Activated T-cell treated with anti-CD3 and anti-CD28 coated beads for 48 hours (primary cell): ENCODE measurements at regions not wholly inside any gene's neighbourhood (a gene's known extent, or its start where the extent isn't known, plus 50 kb on each side); places are given as distances from the start of the nearest gene placed in this dataset.
"Not testable (repeated sequence)": the region's sequence is repeated elsewhere in the genome, so short reads cannot be mapped to it uniquely, and the experiment has no call there.

Source experiments
- DNase-seq: peaks from one replicate; pipeline ENCODE4 v3.0.0-alpha.2; 2020; ENCODE audit warnings: low read depth

GRCh38 chr2:145782607-145783006 is 1262.7 kb upstream of the ZEB2 start:
- DNase-seq: not testable (repeated sequence)

GRCh38 chr2:145777914-145778313 is 1258.0 kb upstream of the ZEB2 start:
- no peak for DNase-seq

DNA sequence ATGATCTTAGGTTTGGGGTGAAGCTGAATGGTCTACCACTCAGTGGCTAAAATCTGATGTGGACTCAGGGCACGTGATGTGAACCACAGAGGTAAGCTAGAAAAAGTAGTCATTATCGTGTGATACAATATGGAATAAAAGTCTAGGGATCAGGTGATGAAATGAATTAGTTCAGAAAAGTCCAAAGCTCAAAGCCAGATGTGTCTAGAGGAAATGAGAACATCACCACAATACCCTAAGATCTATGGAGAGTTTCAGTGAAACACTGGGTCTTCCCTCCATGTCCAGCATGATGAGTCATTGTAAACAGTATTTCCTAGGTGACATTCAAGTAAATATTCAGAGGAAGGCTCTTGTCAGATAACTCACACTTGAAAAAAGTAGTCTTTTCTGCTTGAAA is 1257.4 kb upstream of the ZEB2 start:
- no peak for DNase-seq

DNA sequence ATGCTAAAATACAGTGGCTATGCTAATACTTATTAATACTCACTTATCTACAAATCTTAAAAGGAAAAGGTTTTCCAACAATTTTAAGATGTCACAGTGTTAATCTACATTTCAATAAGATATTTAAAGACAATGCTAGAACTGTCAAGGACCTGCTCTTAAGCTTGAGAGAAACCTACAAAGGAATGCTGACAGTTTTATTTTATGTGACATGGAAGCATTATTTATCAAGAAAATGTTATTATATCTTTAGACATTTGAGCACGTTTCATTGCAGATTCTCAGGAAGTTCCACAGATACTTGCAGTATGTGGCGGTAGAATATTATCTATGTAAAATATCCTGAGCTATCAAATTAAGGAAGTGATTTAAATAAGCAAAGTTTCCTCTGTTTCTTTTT is 1255.7 kb upstream of the ZEB2 start:
- DNase-seq: no peak

DNA sequence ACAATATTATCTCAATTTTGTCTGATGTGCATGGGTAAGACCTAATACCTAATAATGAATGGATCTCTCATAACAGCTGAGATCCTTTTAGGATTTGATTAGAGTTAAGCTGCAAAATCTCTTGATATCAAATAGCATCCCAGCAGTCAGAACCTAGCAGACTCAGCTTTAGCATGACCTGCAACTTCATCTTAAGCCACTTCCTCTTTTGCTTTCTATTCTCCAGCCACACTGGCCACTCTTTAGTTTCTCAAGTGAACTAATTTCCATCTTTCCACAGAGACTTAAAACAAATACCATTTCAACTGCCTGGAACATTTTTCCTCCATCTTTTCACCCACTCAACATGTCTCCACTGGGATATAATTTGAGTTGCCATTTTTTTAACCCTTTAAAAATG is 1251.6 kb upstream of the ZEB2 start:
- no peak for DNase-seq

GRCh38 chr2:145769011-145769716 is 1249.2 kb upstream of the ZEB2 start:
- DNase-seq: no peak

- DNase-seq: no peak
These were observed 1246.0 kb upstream of the ZEB2 start for GRCh38 chr2:145765874-145766273.

GRCh38 chr2:145764631-145765030 is 1244.7 kb upstream of the ZEB2 start:
- no peak for DNase-seq

- DNase-seq: no peak
These were observed 1241.1 kb upstream of the ZEB2 start for GRCh38 chr2:145760781-145761649.

GRCh38 chr2:145759228-145759915 is 1239.5 kb upstream of the ZEB2 start:
- no peak for DNase-seq

- DNase-seq: no peak
These were observed 1237.8 kb upstream of the ZEB2 start for GRCh38 chr2:145757503-145758246.

GRCh38 chr2:145755019-145755837 is 1235.3 kb upstream of the ZEB2 start:
- DNase-seq: no peak

- DNase-seq: no peak
These were observed 1234.0 kb upstream of the ZEB2 start for GRCh38 chr2:145753966-145754365.

DNA sequence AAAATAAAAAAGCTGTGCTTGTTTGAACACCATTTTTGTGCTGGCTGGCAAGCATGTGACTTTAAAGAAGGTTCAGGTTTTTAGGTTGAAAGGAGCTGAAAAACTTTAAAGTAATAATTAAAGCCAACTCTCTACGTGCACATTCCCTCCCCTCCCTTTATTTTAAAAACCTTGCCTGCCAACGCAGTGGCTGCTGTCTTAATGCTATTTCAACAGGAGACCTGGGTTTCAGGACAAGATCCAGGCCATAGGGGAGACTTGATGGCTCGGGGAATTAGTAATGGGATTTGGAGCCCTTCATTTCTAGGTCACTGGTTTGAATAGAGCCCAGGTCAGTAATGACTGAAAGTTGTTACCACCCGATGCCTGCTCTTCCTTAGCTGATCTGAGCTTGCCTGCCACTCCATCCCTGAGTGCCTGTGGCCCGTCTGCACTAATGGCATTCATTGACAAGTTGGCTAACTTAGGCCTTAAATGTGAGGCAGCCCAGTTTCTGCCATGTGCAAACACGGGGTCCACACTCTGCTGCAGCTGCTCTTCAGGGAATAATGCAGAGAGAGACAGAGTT is 1233.2 kb upstream of the ZEB2 start:
- DNase-seq: no peak

DNA sequence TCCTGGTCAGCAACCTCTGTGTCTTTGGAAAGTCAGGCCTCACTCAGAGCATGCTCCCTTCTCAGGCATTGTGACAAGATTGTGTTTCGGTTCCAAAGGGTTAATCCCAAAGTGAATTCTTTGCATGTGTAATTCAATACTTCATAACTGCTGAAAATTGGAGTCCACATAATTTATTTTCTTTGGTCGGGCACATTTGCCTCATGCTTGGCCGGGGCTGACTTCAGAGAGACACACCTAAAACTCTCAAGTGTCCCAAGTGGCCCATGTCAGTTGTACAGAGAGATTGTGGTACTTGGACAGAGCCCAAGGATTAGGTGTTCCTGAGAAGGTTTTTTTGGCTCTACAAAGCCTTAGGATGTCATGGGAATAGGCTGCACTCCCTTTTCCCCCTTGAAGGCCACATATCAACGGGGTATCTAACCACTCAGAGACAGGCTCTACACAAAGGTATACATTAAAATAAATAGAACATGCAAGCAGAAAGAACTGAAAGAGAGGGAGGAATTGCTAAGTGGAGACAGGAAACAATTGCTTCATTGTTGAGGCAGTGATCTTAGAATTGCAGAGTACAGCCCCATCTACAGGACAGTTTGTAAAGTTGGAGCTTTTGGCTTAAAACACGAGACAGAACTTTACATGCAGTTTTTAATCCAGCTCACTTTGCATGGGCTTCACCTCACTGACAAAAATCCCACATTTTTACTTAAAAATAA is 1232.3 kb upstream of the ZEB2 start:
- DNase-seq: no peak

- no peak for DNase-seq
These were observed 1231.7 kb upstream of the ZEB2 start for GRCh38 chr2:145751629-145752028.

GRCh38 chr2:145751155-145751554 is 1231.2 kb upstream of the ZEB2 start:
- DNase-seq: no peak

- no peak for DNase-seq
These were observed 1230.7 kb upstream of the ZEB2 start for GRCh38 chr2:145750612-145751011.

DNA sequence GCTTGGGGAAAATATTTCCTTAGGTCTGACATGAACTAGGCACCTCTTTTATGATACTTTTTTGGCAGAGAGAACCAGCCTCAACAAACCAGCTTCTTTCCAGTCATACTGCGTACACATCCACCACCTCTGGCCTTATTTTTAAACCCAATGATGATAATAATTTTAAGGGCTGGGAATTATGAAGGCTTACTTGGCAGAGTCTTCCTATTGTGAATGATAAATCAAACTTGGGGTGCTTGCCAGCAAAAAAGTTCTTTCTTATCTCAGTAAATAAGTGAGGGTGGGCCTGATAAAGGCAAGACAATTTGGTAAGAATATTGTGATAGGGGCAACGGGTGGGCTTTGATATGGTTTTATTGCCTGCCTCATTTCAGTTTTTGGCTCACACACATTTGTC is 1230.2 kb upstream of the ZEB2 start:
- no peak for DNase-seq

GRCh38 chr2:145749556-145749955 is 1229.6 kb upstream of the ZEB2 start:
- DNase-seq: no peak
